ENCODE measurements at regions not wholly inside any gene's neighbourhood (a gene's known extent, or its start where the extent isn't known, plus 50 kb on each side); places are given as distances from the start of the nearest gene placed in this dataset.
"Not testable (repeated sequence)": the region's sequence is repeated elsewhere in the genome, so short reads cannot be mapped to it uniquely, and the experiment has no call there.

DNA sequence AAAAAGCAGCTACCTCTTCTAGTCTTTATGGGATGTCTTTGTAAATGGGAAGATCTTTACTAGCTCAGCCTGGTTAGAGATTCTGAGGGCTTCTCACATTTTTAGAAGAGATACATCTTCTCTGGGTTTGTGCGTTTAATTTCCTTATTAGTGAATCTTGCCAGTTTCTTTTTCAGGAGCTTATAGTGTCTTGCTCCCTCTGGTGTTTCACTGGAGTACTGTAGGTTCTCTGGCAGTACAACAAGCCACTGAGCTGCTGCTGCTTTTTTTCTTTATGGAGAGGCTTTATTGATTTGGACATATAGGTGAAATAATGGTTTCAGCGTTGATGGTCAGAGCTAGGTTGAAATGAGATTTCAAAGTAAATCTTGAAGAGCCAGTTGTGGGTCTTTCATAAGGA lies 82.9 kb downstream of the LAS1L start:
- peak; percentile 9 to 30 for DNase-seq

DNA sequence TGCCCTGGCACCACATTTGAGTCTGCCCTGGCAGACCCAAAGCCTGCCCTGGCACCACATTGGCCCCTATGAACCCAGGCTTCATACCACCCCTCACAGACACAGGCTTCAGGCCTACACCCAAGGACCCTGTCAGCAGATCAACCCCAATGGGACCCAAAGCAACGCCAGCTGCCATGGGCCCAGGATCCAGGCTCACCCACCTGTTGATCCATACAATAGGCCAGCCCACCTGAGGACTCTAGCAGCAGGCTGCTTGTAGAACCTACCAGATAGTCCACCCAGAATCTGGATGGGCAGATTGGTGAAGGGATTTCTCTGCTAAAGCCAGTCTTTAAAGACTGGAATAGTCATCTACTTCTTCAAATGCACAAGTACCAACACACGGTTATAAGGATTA lies 114.4 kb downstream of the LAS1L start:
- DNase-seq: no peak

DNA sequence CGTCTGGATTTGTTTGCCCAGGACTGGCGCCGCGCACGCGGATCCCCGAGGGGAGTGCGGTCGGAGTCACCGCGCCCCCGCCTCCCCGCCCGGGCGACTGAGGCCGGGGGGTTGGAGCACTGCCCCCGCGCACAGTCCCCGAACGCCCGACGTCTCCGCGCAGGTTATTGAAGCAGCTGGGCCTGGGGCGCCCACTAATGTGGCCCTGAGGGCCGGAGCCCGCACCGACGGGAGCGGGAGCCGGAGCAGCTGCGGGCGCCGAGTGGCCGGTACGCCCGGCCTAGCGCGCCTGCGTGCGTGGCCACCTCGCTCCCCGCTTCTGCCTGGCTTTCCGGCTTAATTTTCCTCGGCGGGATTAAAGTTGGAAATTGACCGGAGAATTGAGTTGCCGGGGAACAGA lies 126.9 kb downstream of the LAS1L start:
- DNase-seq: not testable (repeated sequence)

DNA sequence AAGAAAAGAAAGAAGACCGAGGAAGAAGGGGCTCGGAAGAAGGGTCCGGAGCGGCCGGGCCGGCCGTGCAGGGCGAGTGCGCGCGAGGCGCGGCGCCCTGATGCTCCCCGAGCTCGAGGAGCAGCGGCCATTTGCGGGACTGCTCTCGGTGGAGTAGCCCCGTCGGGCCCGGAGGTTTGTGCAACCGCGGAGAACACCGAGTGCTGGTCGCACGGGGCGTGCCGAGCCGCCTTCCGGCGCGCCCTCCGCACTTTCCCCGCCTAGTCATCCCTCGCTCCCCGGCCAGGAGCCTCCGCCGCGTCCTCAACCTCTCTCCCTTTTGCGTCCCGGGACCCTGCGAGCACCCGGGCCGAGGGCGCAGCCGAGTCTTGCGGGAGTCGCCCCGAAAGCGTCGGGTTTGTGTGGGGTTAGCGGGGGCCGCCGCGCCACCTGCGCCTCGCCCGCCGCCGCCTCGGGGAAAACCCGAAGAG lies 127.4 kb downstream of the LAS1L start:
- DNase-seq: no peak

DNA sequence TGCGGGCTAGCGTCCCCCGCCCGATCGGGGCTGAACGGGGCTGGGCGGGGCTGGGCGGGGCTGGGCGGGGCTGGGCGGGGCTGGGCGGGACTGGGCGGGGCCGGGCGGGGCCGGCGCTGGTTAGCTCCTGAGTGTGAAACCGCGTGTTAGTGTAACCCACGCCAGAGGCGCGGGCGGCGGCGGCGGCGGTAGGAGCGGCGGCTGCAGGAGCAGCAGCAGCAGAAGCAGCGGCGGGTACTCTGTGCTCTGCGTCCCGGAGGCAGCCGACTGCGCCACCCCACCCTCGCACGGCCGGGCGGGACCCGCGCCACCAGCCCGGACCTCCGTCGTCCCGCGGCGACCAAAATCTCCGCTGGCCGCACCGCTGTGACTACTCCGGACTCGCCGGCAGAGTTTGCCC lies 128.1 kb downstream of the LAS1L start:
- peak in 1 of 2 donors; percentile 21 for DNase-seq

DNA sequence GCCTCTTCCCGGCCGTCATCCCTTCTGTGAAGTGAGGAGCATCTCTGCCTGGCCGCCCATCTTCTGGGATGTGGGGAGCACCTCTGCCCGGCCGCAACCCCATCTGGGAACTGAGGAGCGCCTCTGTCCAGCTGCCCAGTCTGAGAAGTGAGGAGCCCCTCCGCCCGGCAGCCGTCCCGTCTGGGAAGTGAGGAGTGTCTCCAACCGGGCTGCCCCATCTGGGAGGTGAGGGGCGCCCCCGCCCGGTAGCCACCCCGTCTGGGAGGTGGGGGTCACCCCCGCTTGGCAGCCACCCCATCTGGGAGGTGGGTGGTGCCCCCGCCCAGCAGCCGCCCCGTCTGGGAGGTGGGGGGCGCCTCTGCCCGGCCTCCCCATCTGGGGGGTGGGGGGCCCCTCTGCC lies 142.3 kb downstream of the LAS1L start:
- no peak for DNase-seq

DNA sequence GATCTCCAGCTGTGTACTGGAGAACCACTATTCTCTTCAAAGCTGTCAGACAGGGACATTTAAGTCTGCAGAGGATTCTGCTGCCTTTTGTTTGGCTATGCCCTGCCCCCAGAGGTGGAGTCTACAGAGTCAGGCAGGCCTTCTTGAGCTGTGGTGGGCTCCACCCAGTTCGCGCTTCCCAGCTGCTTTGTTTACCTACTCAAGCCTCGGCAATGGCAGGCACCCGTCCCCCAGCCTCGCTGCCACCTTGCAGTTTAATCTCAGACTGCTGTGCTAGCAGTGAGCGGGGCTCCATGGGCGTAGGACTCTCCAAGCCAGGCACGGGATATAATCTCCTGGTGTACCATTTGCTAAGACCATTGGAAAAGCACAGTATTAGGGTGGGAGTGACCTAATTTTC lies 145.5 kb downstream of the LAS1L start:
- DNase-seq: not testable (repeated sequence)

All from inflammatory macrophage (primary cell).